Activated T-cell treated with anti-CD3 and anti-CD28 coated beads for 24 hours (primary cell): ENCODE measurements at regions not wholly inside any gene's neighbourhood (a gene's known extent, or its start where the extent isn't known, plus 50 kb on each side); places are given as distances from the start of the nearest gene placed in this dataset.
A peak's percentile ranks its signal among the peaks of the same experiment; 100 is the strongest.

Source experiments
- DNase-seq: peaks from one replicate; pipeline ENCODE4 v3.0.0-alpha.2; 2020; ENCODE audit warnings: low read depth

- no peak for DNase-seq
These were observed 106.9 kb downstream of the B3GNT2 start for GRCh38 chr2:62302631-62303435.

- no peak for DNase-seq
These were observed 105.0 kb downstream of the B3GNT2 start for GRCh38 chr2:62300925-62301324.

GRCh38 chr2:62297624-62298010 lies 101.7 kb downstream of the B3GNT2 start:
- no peak for DNase-seq

GRCh38 chr2:62296832-62297623 lies 101.1 kb downstream of the B3GNT2 start:
- DNase-seq: no peak

- DNase-seq: no peak
These were observed 100.3 kb downstream of the B3GNT2 start for GRCh38 chr2:62296034-62296831.

GRCh38 chr2:62293490-62294271 lies 97.8 kb downstream of the B3GNT2 start:
- DNase-seq: no peak

GRCh38 chr2:62293151-62293489 lies 97.2 kb downstream of the B3GNT2 start:
- DNase-seq: no peak

- no peak for DNase-seq
These were observed 96.3 kb downstream of the B3GNT2 start for GRCh38 chr2:62292190-62292589.

GRCh38 chr2:62291517-62292137 lies 95.7 kb downstream of the B3GNT2 start:
- no peak for DNase-seq

GRCh38 chr2:62291052-62291451 lies 95.1 kb downstream of the B3GNT2 start:
- DNase-seq: no peak

- DNase-seq: peak; percentile 16
These were observed 92.3 kb downstream of the B3GNT2 start for GRCh38 chr2:62287899-62288880.

- DNase-seq: no peak
These were observed 91.4 kb downstream of the B3GNT2 start for GRCh38 chr2:62287282-62287681.

- DNase-seq: no peak
These were observed 90.3 kb downstream of the B3GNT2 start for GRCh38 chr2:62286089-62286785.

- no peak for DNase-seq
These were observed 89.1 kb downstream of the B3GNT2 start for GRCh38 chr2:62284980-62285379.

- no peak for DNase-seq
These were observed 88.6 kb downstream of the B3GNT2 start for GRCh38 chr2:62284471-62284870.

GRCh38 chr2:62283147-62283546 lies 87.2 kb downstream of the B3GNT2 start:
- DNase-seq: no peak

- no peak for DNase-seq
These were observed 85.7 kb downstream of the B3GNT2 start for GRCh38 chr2:62281663-62282062.

GRCh38 chr2:62277688-62278087 lies 81.8 kb downstream of the B3GNT2 start:
- DNase-seq: no peak
